ENCODE measurements at regions not wholly inside any gene's neighbourhood (a gene's known extent, or its start where the extent isn't known, plus 50 kb on each side); places are given as distances from the start of the nearest gene placed in this dataset.

GRCh38 chr3:30313840-30314239, 292.6 kb upstream of the TGFBR2 start:
- TF ChIP-seq CTCF (IDR thresholded peaks at IDR 0.05) (no peak), POLR2A (IDR thresholded peaks at IDR 0.05) (no peak)
